Left renal pelvis (tissue), 4 donors: ENCODE measurements at regions not wholly inside any gene's neighbourhood (a gene's known extent, or its start where the extent isn't known, plus 50 kb on each side); places are given as distances from the start of the nearest gene placed in this dataset.

Experiments
- DNase-seq, 4 donors: peaks; one replicate each; pipeline ENCODE4 v3.0.0-alpha.2; 2013; ENCODE audit warnings: low read depth in 4 of 4, low spot score in 3 of 4

DNA sequence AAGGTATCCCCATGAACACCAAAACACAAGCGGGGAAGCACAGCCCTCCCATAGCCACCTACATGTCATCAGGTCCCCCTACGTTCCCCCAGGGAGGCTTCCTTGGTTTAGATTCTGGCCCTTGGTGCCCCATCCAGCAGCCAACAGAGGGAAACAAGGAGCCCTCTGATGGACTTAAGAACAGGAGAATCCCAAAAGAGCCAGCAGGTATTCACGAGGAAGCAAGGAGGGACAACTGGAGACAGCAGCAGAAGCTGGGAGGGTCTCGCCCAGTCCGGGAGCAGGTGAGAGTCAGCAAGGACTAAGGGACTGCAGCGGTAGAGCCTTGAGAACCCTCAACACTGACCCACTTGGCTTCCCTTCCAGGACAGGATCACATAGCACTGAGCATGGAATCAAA is 58.4 kb upstream of the TOP1 start:
- DNase-seq: no peak

DNA sequence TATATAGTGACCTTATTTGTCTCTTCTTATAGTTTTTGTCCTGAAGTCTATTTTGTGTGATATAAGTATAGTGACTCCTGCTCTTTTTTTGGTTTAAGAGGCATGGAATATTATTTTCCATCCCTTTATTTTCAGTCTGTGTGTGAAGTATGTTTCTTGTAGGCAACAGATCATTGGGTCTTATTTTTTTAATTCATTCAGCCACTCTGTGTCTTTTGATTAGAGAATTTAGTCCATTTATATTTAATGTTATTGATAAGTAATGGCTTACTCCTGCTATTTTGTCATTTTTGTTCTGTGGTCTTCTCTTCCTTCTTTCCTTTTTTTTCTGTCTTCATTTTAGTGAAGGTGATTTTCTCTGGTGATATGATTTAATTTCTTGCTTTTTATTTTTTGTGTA is 51.4 kb upstream of the TOP1 start:
- no peak for DNase-seq

DNA sequence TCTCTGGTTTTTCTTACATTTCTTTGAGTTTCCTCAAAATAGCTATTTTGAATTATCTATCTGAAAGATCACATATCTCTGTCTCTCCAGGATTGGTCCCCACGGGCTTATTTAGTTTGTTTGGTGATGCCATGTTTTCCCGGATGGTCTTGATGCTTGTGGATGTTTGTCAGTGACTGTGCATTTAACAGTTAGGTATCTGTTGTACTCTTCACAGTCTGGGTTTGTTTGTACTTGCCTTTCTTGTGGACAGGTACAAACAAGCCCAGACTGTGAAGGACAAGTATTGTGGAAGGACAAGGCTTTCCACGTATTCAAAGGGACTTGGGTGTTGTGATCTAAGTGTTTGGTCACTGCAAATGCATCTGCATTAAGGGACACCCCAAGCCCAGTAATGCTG is 49.9 kb upstream of the TOP1 start:
- DNase-seq: no peak
